ENCODE measurements at regions not wholly inside any gene's neighbourhood (a gene's known extent, or its start where the extent isn't known, plus 50 kb on each side); places are given as distances from the start of the nearest gene placed in this dataset.

DNA sequence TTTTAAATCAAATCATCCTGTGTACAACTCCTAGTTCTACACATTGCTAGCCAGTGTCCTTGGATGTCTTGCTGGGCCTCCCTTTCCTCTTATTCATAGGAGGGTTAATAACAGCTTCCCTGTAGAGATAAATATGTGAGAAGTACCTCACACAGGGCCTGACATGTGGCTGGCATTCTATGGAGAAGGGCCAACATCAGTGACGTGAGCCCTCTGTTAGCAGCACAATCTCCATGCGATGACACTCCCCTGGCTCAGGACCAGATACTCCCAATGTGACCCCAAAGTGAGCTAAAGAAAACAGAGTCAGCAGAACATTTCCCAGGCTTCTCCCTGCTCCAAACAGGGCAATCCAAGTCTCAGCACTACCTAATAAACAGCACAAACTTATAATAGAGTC, 818.4 kb downstream of the DIAPH3 start:
- intact Hi-C loops (cut with micrococcal nuclease) = no loop called here

GRCh38 chr13:59346999-59347723, 816.6 kb downstream of the DIAPH3 start:
- intact Hi-C loops (cut with micrococcal nuclease) = no loop called here

- intact Hi-C loops (cut with micrococcal nuclease) = no loop called here
These were observed 815.1 kb downstream of the DIAPH3 start for GRCh38 chr13:59348617-59349016.

DNA sequence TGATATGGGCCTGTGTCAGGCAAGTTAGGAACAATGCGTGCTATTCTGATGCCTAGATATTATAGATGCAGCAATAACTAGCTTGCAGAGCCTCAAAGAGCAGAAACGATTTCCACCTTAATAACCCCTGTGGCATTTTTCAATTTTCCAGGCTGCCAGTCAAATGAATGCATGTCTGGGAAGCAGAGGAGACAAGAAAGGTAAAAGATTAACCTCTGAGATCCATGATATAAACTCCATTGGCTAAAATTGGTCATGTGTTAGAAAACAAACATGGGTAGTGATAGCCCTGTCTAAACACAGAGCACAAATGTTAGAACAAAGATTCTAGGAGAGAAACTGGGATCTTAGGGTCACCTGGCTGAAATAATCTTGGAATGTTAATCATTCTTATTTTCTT, 811.1 kb downstream of the DIAPH3 start:
- intact Hi-C loops (cut with micrococcal nuclease) = no loop called here

DNA sequence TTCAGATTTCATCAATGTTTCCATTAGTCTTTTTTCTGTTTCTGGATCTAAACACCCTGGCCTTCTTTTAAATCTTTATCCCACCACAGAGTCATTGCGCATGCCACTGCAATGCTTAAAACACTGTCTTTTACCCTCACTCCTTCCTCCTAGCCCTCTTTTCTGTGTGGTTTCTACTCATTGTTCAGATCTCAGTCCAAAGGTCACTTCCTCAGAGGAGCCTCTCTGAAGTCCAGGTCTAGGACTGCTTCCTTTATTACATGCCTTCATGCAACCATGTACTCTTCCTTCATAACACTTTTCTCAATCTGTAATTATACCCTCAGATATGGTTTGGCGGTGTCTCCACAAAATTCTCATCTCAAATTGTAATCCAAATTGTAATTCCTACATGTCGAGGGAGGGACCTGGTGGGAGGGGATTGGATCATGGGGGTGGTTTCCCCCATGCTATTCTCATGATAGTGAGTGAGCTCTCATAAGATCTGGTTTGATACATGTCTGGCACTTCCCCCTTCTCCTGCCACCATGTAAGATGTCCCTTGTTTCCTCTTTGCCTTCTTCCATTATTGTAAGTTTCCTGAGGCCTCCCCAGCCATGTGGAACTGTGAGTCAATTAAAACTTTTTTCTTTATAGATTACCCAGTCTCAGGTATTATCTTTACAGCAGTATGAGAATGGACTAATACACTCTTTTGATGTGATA, 808.9 kb downstream of the DIAPH3 start:
- intact Hi-C loops (cut with micrococcal nuclease) = no loop called here

GRCh38 chr13:59356607-59357006, 807.1 kb downstream of the DIAPH3 start:
- intact Hi-C loops (cut with micrococcal nuclease) = no loop called here

- intact Hi-C loops (cut with micrococcal nuclease) = no loop called here
These were observed 805.7 kb downstream of the DIAPH3 start for GRCh38 chr13:59358014-59358413.

- intact Hi-C loops (cut with micrococcal nuclease) = no loop called here
These were observed 803.6 kb downstream of the DIAPH3 start for GRCh38 chr13:59360108-59360507.

DNA sequence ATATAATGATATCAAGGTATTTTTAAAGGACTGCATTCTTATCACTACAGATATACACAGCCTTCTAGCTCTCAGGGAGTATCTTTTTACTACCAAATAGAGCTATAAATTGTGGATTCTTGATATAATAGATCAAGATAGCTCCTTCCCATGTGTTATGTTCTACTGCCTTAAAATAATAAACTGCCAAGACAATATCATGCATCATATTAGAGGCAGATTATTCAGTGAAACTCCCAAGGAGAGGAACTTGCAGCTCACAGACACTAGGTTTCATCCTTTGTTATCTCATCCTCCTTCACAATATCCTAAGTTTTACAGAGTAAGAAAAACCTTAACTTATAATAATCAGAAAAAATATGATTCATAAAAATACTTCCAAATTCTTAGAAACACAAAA, 802.8 kb downstream of the DIAPH3 start:
- intact Hi-C loops (cut with micrococcal nuclease) = no loop called here

- intact Hi-C loops (cut with micrococcal nuclease) = no loop called here
These were observed 800.4 kb downstream of the DIAPH3 start for GRCh38 chr13:59363313-59363712.

DNA sequence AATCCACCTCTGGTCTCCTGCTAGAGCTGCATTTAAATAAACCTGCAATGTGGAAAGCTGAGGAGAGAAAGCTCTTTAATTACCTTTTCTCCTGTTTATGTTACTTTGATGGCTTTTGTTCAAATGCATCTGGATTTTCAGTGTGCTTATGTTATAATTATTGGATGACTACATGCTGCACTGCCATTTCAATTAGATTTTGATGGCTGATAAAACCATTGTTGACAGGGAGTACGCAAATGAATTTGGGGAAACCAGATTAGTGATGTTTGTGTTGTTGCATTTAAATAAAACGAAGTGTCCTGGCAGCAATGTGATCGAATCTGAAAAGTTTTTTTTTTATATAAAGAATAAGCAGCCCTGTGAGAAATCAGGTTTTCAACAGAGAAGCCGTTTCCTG, 799.8 kb downstream of the DIAPH3 start:
- intact Hi-C loops (cut with micrococcal nuclease) = no loop called here

- intact Hi-C loops (cut with micrococcal nuclease) = no loop called here
These were observed 799.1 kb downstream of the DIAPH3 start for GRCh38 chr13:59364641-59365085.

- intact Hi-C loops (cut with micrococcal nuclease) = no loop called here
These were observed 796.3 kb downstream of the DIAPH3 start for GRCh38 chr13:59367467-59367866.

DNA sequence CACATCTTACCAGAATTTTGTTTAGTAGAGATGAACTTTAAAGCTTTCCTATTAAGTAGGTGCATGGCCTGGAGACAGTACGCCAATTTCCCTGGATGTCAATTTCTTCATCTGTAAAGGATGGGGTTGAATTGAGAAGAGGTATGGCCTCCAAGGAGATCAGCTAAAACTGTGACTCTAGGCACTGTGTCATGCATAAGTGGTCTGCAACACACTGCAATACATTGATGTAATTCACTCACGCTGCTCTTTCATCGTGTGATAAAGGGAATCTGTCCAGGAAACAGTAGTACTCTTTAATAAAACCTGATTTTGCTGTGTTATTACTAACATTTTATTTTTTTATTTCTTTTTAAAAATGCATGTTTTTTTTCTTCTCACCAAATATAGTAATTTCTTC, 795.8 kb downstream of the DIAPH3 start:
- intact Hi-C loops (cut with micrococcal nuclease) = no loop called here

GRCh38 chr13:59368693-59369092, 795.0 kb downstream of the DIAPH3 start:
- intact Hi-C loops (cut with micrococcal nuclease) = no loop called here

DNA sequence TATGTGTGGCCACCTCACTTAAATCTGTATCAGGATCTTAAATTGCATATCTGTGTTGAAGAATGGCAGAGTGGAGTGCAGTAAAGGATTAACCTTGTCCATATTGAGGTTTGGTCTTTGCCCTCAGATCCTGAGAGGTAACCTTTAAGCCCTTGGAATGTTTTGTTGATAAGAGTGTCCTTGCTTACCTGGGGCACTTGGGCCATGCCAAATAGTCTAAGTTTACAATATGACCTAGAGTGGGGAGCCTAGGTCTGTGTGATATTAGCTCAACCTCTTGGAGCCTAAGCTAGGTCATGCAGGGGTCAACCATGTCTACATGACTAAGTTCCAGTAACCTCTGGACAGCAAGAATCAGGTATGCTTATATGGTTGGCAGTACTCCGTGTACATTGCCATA, 792.5 kb downstream of the DIAPH3 start:
- intact Hi-C loops (cut with micrococcal nuclease) = no loop called here

DNA sequence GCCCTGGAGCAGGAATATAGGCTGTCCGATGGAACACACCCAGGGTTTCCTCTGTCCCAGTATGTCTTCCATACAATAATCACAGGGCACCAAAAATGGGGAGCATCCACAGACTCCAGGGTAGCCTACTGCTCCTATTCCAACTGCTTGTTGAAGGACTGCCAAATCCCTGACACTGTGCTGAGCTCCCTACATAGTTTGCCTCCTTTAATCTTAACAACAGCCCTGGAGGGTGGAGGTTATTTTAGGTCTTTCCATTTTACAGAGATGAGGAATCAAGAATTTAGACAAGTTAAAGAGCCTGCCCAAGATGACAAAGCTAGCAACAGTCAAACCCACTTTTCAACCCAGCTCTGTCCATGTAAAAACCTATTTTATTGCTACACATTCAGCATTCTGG, 790.4 kb downstream of the DIAPH3 start:
- intact Hi-C loops (cut with micrococcal nuclease) = no loop called here

DNA sequence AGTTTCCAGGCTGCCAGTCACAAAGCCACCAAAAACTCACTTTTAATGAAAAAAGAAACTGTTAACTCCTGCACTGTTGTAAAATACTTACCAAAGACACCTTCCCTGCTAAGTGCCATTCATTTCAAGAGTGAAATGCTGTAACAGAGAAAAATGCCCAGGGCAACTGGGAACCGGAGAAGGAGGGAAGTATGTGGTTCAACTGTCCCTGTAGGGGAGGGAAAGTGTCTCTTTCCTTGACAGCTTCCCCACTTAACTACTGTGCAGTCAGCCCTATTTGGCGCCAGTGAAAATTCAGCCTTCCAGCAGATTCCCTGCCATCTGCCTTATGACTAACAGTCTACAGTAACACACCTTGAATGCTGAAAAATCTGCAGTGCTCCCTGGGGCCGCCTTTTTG, 789.0 kb downstream of the DIAPH3 start:
- intact Hi-C loops (cut with micrococcal nuclease) = no loop called here

DNA sequence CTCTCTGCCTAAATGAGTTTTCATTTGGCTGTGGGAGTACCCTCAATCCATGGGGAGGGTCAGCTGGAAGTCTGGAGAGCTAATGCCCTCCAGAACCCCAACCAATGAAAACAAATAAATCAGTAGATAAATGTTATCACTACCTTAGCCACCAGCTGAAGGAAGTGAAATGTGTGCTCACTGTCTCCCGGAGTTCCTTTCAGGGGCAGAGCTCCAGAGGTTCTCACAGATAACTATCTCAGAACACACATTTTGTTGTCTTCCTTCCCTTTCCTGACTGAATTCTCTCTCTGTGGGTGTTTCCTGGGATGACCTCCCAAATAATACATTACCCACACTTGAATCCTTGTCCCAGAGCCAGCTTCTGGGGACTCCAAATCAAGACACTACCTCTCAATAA, 779.6 kb downstream of the DIAPH3 start:
- intact Hi-C loops (cut with micrococcal nuclease) = no loop called here

DNA sequence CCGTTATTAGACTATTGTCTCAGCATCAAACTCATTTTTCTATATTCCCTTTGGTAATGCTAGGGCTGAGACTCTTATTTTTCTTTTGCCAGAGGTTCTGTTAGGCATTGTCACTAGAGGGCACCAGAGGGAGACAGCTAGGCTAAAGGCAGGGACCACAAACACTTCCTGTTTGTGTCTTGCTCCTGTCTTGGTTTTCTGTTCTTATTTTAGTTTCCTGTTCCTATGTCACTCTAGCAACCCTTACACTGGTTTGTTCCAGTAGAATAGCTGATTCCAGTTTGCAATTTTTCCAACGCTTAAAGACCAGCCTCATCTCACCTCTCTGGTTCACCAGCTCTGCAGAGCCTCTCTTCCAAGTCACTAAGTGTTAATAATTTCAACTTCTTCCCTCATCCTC, 772.0 kb downstream of the DIAPH3 start:
- intact Hi-C loops (cut with micrococcal nuclease) = loop anchor here (1.0 to 2.0 kb wide), 5 partner anchors 287 to 1040 kb away; no protein-coding TSS in a partner anchor

GRCh38 chr13:59392328-59392727, 771.4 kb downstream of the DIAPH3 start:
- intact Hi-C loops (cut with micrococcal nuclease) = no loop called here

GRCh38 chr13:59394496-59394895, 769.2 kb downstream of the DIAPH3 start:
- intact Hi-C loops (cut with micrococcal nuclease) = no loop called here

GRCh38 chr13:59398127-59398526, 765.6 kb downstream of the DIAPH3 start:
- intact Hi-C loops (cut with micrococcal nuclease) = no loop called here
